K562 (cell line): ENCODE measurements at regions not wholly inside any gene's neighbourhood (a gene's known extent, or its start where the extent isn't known, plus 50 kb on each side); places are given as distances from the start of the nearest gene placed in this dataset.

ENCODE experiments used
- ARID1B ChIP-seq: fragments of 450-650 bp; IDR thresholded peaks from 2 replicates; pipeline ENCODE4 v1.6.1; 2016; ENCODE audit warnings: antibody characterized with exemption, mild to moderate bottlenecking, inconsistent platforms
- CBFA2T3 ChIP-seq: fragments of 450-650 bp; IDR thresholded peaks from 2 replicates; pipeline ENCODE4 v1.6.1; 2017
- CTCFL ChIP-seq: IDR thresholded peaks from 2 replicates; pipeline ENCODE4 v1.6.1; 2011; ENCODE audit warnings: borderline replicate concordance, low read depth, mild to moderate bottlenecking, moderate library complexity, low read length; ENCODE audit not compliant: insufficient read depth, poor library complexity, severe bottlenecking
- E2F1 ChIP-seq: sonication (generic); formaldehyde crosslinking; IDR thresholded peaks from 2 replicates; pipeline ENCODE4 v1.8.1; 2023; ENCODE audit warnings: mild to moderate bottlenecking, missing genetic modification reagents, moderate library complexity
- FOXP1 ChIP-seq: sonication (generic); formaldehyde crosslinking; IDR thresholded peaks from 2 replicates; pipeline ENCODE4 v1.8.0; 2022; ENCODE audit warnings: mild to moderate bottlenecking, missing genetic modification reagents
- GABPA ChIP-seq: fragments of 200-800 bp; sonication (Bioruptor generic); conservative IDR thresholded peaks from 2 replicates; pipeline ENCODE4 v1.6.1; 2016; ENCODE audit warnings: low read depth, missing genetic modification characterization, missing compliant biosample characterization
- HDAC3 ChIP-seq: fragments of 450-650 bp; IDR thresholded peaks from 2 replicates; pipeline ENCODE4 v1.6.1; 2018; ENCODE audit warnings: borderline replicate concordance, mild to moderate bottlenecking, moderate library complexity; ENCODE audit not compliant: partially characterized antibody
- HINFP ChIP-seq: fragments of 450-650 bp; conservative IDR thresholded peaks from 2 replicates; pipeline ENCODE4 v1.6.1; 2016; ENCODE audit warnings: missing genetic modification characterization, low read depth, mild to moderate bottlenecking, control low read depth, missing compliant biosample characterization
- HMGN3 ChIP-seq: IDR thresholded peaks from 2 replicates; pipeline ENCODE4 v1.6.1; 2011; ENCODE audit warnings: borderline replicate concordance, low read depth, mild to moderate bottlenecking, mixed read lengths, low read length; ENCODE audit not compliant: insufficient read length; ENCODE audit errors: extremely low read depth
- MAFK ChIP-seq: IDR thresholded peaks from 2 replicates; pipeline ENCODE4 v1.6.1; 2011; ENCODE audit warnings: low read length, improper control_type of control experiment
- MTA2 ChIP-seq: fragments of 450-650 bp; IDR thresholded peaks from 2 replicates; pipeline ENCODE4 v1.6.1; 2016; ENCODE audit warnings: low read depth
- NFYB ChIP-seq: IDR thresholded peaks from 2 replicates; pipeline ENCODE4 v1.6.1; 2011; ENCODE audit warnings: mild to moderate bottlenecking, moderate library complexity; ENCODE audit not compliant: insufficient read length; ENCODE audit errors: extremely low read depth
- PTTG1 ChIP-seq: fragments of 450-650 bp; IDR thresholded peaks from 2 replicates; pipeline ENCODE4 v1.6.1; 2016; ENCODE audit warnings: low read depth, mild to moderate bottlenecking, missing genetic modification characterization, missing compliant biosample characterization
- ZNF277 ChIP-seq: fragments of 250-450 bp; sonication (Bioruptor Pico); IDR thresholded peaks from 2 replicates; pipeline ENCODE4 v1.8.0; 2022; ENCODE audit warnings: inconsistent platforms, mild to moderate bottlenecking, moderate library complexity, borderline replicate concordance
- ZNF740 ChIP-seq, 3 experiments: fragments of 200-800 bp in 1 of 3; sonication (Bioruptor generic) in 1 of 3; sonication (generic) in 1 of 3; formaldehyde crosslinking in 1 of 3; IDR thresholded peaks; 2 replicates each; pipeline versions ENCODE4 v1.6.1 to v1.8.0; 2016 to 2022; ENCODE audit warnings: mild to moderate bottlenecking in 2 of 3, missing compliant biosample characterization in 2 of 3, missing genetic modification characterization in 2 of 3, missing genetic modification reagents in 1 of 3
- TF ChIP-seq, protein P1 (sequence below): fragments of 200-800 bp; sonication (Bioruptor generic); IDR thresholded peaks from 2 replicates; pipeline ENCODE4 v1.6.1; 2017; ENCODE audit warnings: missing genetic modification characterization, missing compliant biosample characterization
- TF ChIP-seq, protein P2 (sequence below): IDR thresholded peaks from 2 replicates; pipeline ENCODE4 v1.6.1; 2014; ENCODE audit warnings: antibody characterized with exemption

- TF ChIP-seq HMGN3 (no peak), CTCFL (no peak), ZNF740 (CRISPR knock-in tag; IDR thresholded peaks at IDR 0.05) (no peak), ZNF740 (tag; IDR thresholded peaks at IDR 0.05) (no peak), ZNF277 (CRISPR knock-in tag) (no peak), MAFK (no peak), PTTG1 (tag) (no peak), NFYB (no peak), MTA2 (peak; percentile 69), GABPA (tag) (no peak), E2F1 (CRISPR knock-in tag) (no peak), HINFP (no peak), ARID1B (peak; percentile 90), CBFA2T3 (peak; percentile 95), FOXP1 (CRISPR knock-in tag) (no peak), HDAC3 (peak; percentile 31)
- TF ChIP-seq, protein P1, sequence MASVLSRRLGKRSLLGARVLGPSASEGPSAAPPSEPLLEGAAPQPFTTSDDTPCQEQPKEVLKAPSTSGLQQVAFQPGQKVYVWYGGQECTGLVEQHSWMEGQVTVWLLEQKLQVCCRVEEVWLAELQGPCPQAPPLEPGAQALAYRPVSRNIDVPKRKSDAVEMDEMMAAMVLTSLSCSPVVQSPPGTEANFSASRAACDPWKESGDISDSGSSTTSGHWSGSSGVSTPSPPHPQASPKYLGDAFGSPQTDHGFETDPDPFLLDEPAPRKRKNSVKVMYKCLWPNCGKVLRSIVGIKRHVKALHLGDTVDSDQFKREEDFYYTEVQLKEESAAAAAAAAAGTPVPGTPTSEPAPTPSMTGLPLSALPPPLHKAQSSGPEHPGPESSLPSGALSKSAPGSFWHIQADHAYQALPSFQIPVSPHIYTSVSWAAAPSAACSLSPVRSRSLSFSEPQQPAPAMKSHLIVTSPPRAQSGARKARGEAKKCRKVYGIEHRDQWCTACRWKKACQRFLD (CRISPR knock-in tag), result 0 out of 2 replicates have a peak, but pooled peaks have one; percentile 36
- TF ChIP-seq, protein P2, sequence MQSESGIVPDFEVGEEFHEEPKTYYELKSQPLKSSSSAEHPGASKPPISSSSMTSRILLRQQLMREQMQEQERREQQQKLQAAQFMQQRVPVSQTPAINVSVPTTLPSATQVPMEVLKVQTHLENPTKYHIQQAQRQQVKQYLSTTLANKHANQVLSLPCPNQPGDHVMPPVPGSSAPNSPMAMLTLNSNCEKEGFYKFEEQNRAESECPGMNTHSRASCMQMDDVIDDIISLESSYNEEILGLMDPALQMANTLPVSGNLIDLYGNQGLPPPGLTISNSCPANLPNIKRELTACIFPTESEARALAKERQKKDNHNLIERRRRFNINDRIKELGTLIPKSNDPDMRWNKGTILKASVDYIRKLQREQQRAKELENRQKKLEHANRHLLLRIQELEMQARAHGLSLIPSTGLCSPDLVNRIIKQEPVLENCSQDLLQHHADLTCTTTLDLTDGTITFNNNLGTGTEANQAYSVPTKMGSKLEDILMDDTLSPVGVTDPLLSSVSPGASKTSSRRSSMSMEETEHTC, result no peak
Measured at GRCh38 chr1:224499204-224499603, 64.6 kb upstream of the WDR26 start (continued).
